HG03342 (cell line): ENCODE measurements at regions not wholly inside any gene's neighbourhood (a gene's known extent, or its start where the extent isn't known, plus 50 kb on each side); places are given as distances from the start of the nearest gene placed in this dataset.

Source experiments
- ATAC-seq: cut with Tn5 transposase; IDR thresholded peaks from one replicate; pipeline ENCODE4 v1.9.1; 2021; ENCODE audit warnings: mild to moderate bottlenecking, moderate library complexity; ENCODE audit not compliant: unreplicated experiment

GRCh38 chr11:42025121-42025803 lies 565.8 kb upstream of the LRRC4C start:
- ATAC-seq: no peak

- ATAC-seq: no peak
Observed at GRCh38 chr11:42034826-42035225, 575.4 kb upstream of the LRRC4C start.

- ATAC-seq: no peak
Observed at GRCh38 chr11:42036201-42036600, 576.7 kb upstream of the LRRC4C start.

GRCh38 chr11:42043312-42043711 lies 583.9 kb upstream of the LRRC4C start:
- ATAC-seq: no peak

- ATAC-seq: no peak
Observed at GRCh38 chr11:42047637-42048555, 588.4 kb upstream of the LRRC4C start.

- no peak for ATAC-seq
Observed at GRCh38 chr11:42049186-42049585, 589.7 kb upstream of the LRRC4C start.

GRCh38 chr11:42049650-42050049 lies 590.2 kb upstream of the LRRC4C start:
- ATAC-seq: no peak

- no peak for ATAC-seq
Observed at GRCh38 chr11:42054351-42054900, 595.0 kb upstream of the LRRC4C start.

GRCh38 chr11:42055606-42056005 lies 596.2 kb upstream of the LRRC4C start:
- ATAC-seq: no peak

GRCh38 chr11:42058794-42059193 lies 599.3 kb upstream of the LRRC4C start:
- ATAC-seq: no peak

GRCh38 chr11:42065199-42065598 lies 605.7 kb upstream of the LRRC4C start:
- ATAC-seq: no peak

- ATAC-seq: no peak
Observed at GRCh38 chr11:42066113-42066512, 606.7 kb upstream of the LRRC4C start.

GRCh38 chr11:42074306-42074705 lies 614.9 kb upstream of the LRRC4C start:
- no peak for ATAC-seq

GRCh38 chr11:42075180-42075579 lies 615.7 kb upstream of the LRRC4C start:
- no peak for ATAC-seq

GRCh38 chr11:42077794-42078193 lies 618.3 kb upstream of the LRRC4C start:
- no peak for ATAC-seq

- no peak for ATAC-seq
Observed at GRCh38 chr11:42085736-42086135, 626.3 kb upstream of the LRRC4C start.

GRCh38 chr11:42093541-42093940 lies 634.1 kb upstream of the LRRC4C start:
- no peak for ATAC-seq

GRCh38 chr11:42098075-42098474 lies 638.6 kb upstream of the LRRC4C start:
- no peak for ATAC-seq

GRCh38 chr11:42112866-42113265 lies 653.4 kb upstream of the LRRC4C start:
- no peak for ATAC-seq

- ATAC-seq: no peak
Observed at GRCh38 chr11:42114927-42115326, 655.5 kb upstream of the LRRC4C start.

- no peak for ATAC-seq
Observed at GRCh38 chr11:42138454-42138853, 679.0 kb upstream of the LRRC4C start.

- no peak for ATAC-seq
Observed at GRCh38 chr11:42145311-42145710, 685.9 kb upstream of the LRRC4C start.
